ENCODE measurements at regions not wholly inside any gene's neighbourhood (a gene's known extent, or its start where the extent isn't known, plus 50 kb on each side); places are given as distances from the start of the nearest gene placed in this dataset.
A peak's percentile ranks its signal among the peaks of the same experiment; 100 is the strongest.

DNA sequence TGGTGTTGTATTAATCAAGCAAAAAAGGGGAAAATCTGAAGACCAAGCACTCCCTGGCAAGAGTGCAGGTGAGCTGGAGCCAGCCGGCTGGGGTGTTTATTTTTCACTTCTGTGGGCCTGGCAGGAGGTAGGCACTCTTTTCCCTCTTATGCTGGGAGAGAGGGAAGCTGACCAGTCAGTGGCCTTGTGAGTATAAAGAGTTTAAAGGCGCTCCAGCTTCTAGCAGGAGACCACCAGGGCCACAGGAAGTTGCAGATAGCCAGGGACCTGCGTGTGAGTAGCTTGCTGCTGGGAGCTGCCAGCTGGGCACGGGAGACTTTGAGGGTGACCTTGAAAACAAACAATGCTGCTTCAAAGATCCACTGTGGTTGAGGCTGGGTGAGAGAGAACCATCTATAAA is 217.4 kb upstream of the PWP1 start:
- Histone ChIP-seq H3K9me3 (ENCODE audit: control insufficient read depth, insufficient read depth, low read depth, low read length) (no peaks in the 10 kb centered on the region), H3K36me3 (ENCODE audit: control insufficient read depth, insufficient read depth, low read length) (no peaks in the 10 kb centered on the region), H3K27ac (ENCODE audit: insufficient read depth, low read length) (no peak overlapping the region), H3K4me2 (ENCODE audit: extremely low read depth, insufficient read depth, low read length) (no peak overlapping the region), H3K4me1 (ENCODE audit: control insufficient read depth, extremely low read depth, insufficient read depth, low read length) (no peaks in the 10 kb centered on the region), H3K9ac (ENCODE audit: insufficient read depth, low read length) (no peak overlapping the region), H4K20me1 (ENCODE audit: control insufficient read depth, extremely low read depth, insufficient read depth, low read length) (no peaks in the 10 kb centered on the region), H3K79me2 (ENCODE audit: control insufficient read depth, insufficient read depth, low read length) (no peaks in the 10 kb centered on the region), H3K4me3 (replicated peaks in 1 of 4; ENCODE audit: control extremely low read depth in 1 of 4, insufficient read depth in 1 of 4, low read depth in 3 of 4, low read length in 4 of 4) (no peak overlapping the region), H3K27me3 (ENCODE audit: control insufficient read depth, insufficient read depth, low read length) (no peaks in the 10 kb centered on the region), H2AFZ (ENCODE audit: low read length) (no peak overlapping the region)
- peak in 1 of 2 donors; percentile 36 for DNase-seq (ENCODE audit: low read depth in 2 of 2)
- TF ChIP-seq, protein P1, sequence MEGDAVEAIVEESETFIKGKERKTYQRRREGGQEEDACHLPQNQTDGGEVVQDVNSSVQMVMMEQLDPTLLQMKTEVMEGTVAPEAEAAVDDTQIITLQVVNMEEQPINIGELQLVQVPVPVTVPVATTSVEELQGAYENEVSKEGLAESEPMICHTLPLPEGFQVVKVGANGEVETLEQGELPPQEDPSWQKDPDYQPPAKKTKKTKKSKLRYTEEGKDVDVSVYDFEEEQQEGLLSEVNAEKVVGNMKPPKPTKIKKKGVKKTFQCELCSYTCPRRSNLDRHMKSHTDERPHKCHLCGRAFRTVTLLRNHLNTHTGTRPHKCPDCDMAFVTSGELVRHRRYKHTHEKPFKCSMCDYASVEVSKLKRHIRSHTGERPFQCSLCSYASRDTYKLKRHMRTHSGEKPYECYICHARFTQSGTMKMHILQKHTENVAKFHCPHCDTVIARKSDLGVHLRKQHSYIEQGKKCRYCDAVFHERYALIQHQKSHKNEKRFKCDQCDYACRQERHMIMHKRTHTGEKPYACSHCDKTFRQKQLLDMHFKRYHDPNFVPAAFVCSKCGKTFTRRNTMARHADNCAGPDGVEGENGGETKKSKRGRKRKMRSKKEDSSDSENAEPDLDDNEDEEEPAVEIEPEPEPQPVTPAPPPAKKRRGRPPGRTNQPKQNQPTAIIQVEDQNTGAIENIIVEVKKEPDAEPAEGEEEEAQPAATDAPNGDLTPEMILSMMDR (conservative IDR thresholded peaks at IDR 0.05 in 1 of 2, IDR thresholded peaks at IDR 0.05 in 1 of 2; ENCODE audit: low read depth in 1 of 2, low read length in 2 of 2), result no peak
- TF ChIP-seq EZH2 (IDR thresholded peaks at IDR 0.05; ENCODE audit: low read length, missing control alignments), result no peak

DNA sequence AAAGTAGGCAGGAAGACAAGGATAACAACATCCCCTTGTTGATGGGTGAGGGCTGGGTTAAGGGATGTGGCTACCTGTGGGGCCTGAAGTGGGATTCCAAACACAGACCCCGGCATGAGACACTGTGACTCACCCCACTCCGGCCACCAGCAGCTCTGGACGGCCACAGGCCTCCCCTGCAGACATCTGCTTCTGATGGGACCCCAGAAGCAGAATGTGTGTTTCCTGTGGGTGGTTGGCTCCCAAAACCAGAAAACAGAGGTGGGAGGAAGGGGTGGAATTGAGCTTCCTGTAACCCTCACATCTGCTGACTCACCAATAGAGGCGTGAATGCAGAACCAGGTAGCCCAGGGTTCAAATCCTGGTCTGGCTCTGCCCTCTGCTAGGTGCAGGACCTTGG is 216.6 kb upstream of the PWP1 start:
- no peaks in the 10 kb centered on the region for H4K20me1 ChIP-seq (ENCODE audit: control insufficient read depth, extremely low read depth, insufficient read depth, low read length)
- no peaks in the 10 kb centered on the region for H3K79me2 ChIP-seq (ENCODE audit: control insufficient read depth, insufficient read depth, low read length)
- TF ChIP-seq, protein P1 (conservative IDR thresholded peaks at IDR 0.05 in 1 of 2, IDR thresholded peaks at IDR 0.05 in 1 of 2; ENCODE audit: low read depth in 1 of 2, low read length in 2 of 2), result no peak
- no peak for TF ChIP-seq EZH2 (IDR thresholded peaks at IDR 0.05; ENCODE audit: low read length, missing control alignments)
- H2AFZ ChIP-seq (ENCODE audit: low read length), result no peak overlapping the region
- no peak overlapping the region for H3K27ac ChIP-seq (ENCODE audit: insufficient read depth, low read length)
- DNase-seq (ENCODE audit: low read depth in 2 of 2), result no peak
- no peaks in the 10 kb centered on the region for H3K36me3 ChIP-seq (ENCODE audit: control insufficient read depth, insufficient read depth, low read length)
- H3K27me3 ChIP-seq (ENCODE audit: control insufficient read depth, insufficient read depth, low read length), result no peaks in the 10 kb centered on the region
- no peak overlapping the region for H3K9ac ChIP-seq (ENCODE audit: insufficient read depth, low read length)
- H3K9me3 ChIP-seq (ENCODE audit: control insufficient read depth, insufficient read depth, low read depth, low read length), result no peaks in the 10 kb centered on the region
- no peak overlapping the region for H3K4me2 ChIP-seq (ENCODE audit: extremely low read depth, insufficient read depth, low read length)
- no peak overlapping the region for H3K4me3 ChIP-seq (replicated peaks in 1 of 4; ENCODE audit: control extremely low read depth in 1 of 4, insufficient read depth in 1 of 4, low read depth in 3 of 4, low read length in 4 of 4)
- H3K4me1 ChIP-seq (ENCODE audit: control insufficient read depth, extremely low read depth, insufficient read depth, low read length), result no peaks in the 10 kb centered on the region

DNA sequence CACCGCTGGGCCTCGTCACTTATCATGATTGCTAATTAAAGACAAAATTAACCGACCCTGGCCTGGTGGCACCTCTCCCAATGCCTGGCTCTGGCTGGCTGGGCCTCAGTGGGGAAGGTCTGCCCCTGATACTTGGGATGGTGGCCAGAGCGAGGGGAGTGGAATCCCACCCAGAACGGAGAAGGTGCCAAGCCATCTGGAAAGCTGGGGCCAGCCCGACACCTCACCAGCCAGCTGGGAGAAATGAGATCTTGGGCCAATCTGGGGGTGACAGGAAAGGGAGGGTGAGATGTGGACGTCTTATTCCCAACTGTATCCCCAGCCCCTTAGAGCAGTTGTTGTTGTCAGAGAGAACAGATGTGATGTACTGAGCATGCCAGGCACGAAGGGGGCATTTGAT is 215.0 kb upstream of the PWP1 start:
- no peak overlapping the region for H3K4me2 ChIP-seq (ENCODE audit: extremely low read depth, insufficient read depth, low read length)
- H3K27ac ChIP-seq (ENCODE audit: insufficient read depth, low read length), result no peak overlapping the region
- H2AFZ ChIP-seq (ENCODE audit: low read length), result no peak overlapping the region
- H3K4me1 ChIP-seq (ENCODE audit: control insufficient read depth, extremely low read depth, insufficient read depth, low read length), result no peaks in the 10 kb centered on the region
- TF ChIP-seq EZH2 (IDR thresholded peaks at IDR 0.05; ENCODE audit: low read length, missing control alignments), result no peak
- TF ChIP-seq, protein P1 (conservative IDR thresholded peaks at IDR 0.05 in 1 of 2, IDR thresholded peaks at IDR 0.05 in 1 of 2; ENCODE audit: low read depth in 1 of 2, low read length in 2 of 2), result no peak
- no peaks in the 10 kb centered on the region for H3K36me3 ChIP-seq (ENCODE audit: control insufficient read depth, insufficient read depth, low read length)
- no peaks in the 10 kb centered on the region for H4K20me1 ChIP-seq (ENCODE audit: control insufficient read depth, extremely low read depth, insufficient read depth, low read length)
- no peak for DNase-seq (ENCODE audit: low read depth in 2 of 2)
- H3K9me3 ChIP-seq (ENCODE audit: control insufficient read depth, insufficient read depth, low read depth, low read length), result no peaks in the 10 kb centered on the region
- H3K79me2 ChIP-seq (ENCODE audit: control insufficient read depth, insufficient read depth, low read length), result no peaks in the 10 kb centered on the region
- no peak overlapping the region for H3K4me3 ChIP-seq (replicated peaks in 1 of 4; ENCODE audit: control extremely low read depth in 1 of 4, insufficient read depth in 1 of 4, low read depth in 3 of 4, low read length in 4 of 4)
- no peaks in the 10 kb centered on the region for H3K27me3 ChIP-seq (ENCODE audit: control insufficient read depth, insufficient read depth, low read length)
- no peak overlapping the region for H3K9ac ChIP-seq (ENCODE audit: insufficient read depth, low read length)

Measured in fibroblast of lung (primary cell).